ENCODE measurements at regions not wholly inside any gene's neighbourhood (a gene's known extent, or its start where the extent isn't known, plus 50 kb on each side); places are given as distances from the start of the nearest gene placed in this dataset.

DNA sequence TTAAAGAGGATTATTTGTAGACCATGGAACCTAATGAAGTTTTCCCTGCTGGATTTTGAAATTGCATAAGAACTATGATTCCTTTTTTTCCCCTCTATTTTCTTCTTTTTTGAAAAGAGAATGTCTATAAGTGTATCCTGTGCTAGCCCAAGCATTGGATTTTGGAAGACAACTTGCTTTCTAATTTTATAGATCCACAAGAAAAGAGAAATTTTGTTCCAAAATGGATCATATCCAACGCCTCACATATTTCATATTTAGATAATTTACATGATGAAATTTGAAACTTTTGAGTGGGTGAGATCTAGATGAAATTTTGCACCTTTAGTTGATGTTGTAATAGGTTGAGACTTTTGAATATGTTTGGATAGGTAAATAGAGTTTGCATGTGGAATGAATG lies 978.7 kb downstream of the MRPL39 start:
- TF ChIP-seq CTCF (IDR thresholded peaks at IDR 0.05; ENCODE audit: insufficient read depth, low read depth, low read length): no peak
- TF ChIP-seq EZH2 (IDR thresholded peaks at IDR 0.05; ENCODE audit: insufficient read depth, low read length): no peak

Measured in astrocyte (in vitro differentiated cells and primary cell).